HCT116 (cell line): ENCODE measurements at regions not wholly inside any gene's neighbourhood (a gene's known extent, or its start where the extent isn't known, plus 50 kb on each side); places are given as distances from the start of the nearest gene placed in this dataset.
A peak's percentile ranks its signal among the peaks of the same experiment; 100 is the strongest.

Source experiments
- ATAC-seq: fragments of 200-7000 bp; cut with Tn5 transposase; 2 replicates; pipeline ENCODE4 v1.9.1; 2020; ENCODE audit warnings: mild to moderate bottlenecking, moderate library complexity
- BruUV-seq: library from RNA; stranded (reverse); fragments of 400-500 nt; replicated peaks from 2 replicates; lab custom pipeline; 2021; lab: Mats Ljungman, UMichigan
- CTCF ChIA-PET: fragments of 300-600 bp; sonication (Branson Sonifier 250); formaldehyde crosslinking; loops from one replicate; lab custom pipeline; 2021; ENCODE audit warnings: antibody characterized with exemption; lab: Charles Lee
- POLR2A ChIA-PET: fragments of 300-600, 350-600 bp; sonication (Branson Sonifier 250); formaldehyde crosslinking; loops from one replicate; lab custom pipeline; 2021; ENCODE audit warnings: antibody characterized with exemption; lab: Charles Lee
- RAD21 ChIA-PET, 2 experiments: fragments of 300-600 bp; sonication (Branson Sonifier 250); formaldehyde crosslinking; loops; one replicate each; lab custom pipeline; 2023; ENCODE audit warnings: low total read pairs in 2 of 2; ENCODE audit not compliant: uncharacterized antibody in 2 of 2, unreplicated experiment in 2 of 2, low non-redundant PET in 1 of 2; lab: Charles Lee
- DNase-seq: peaks from one replicate; pipeline ENCODE4 v3.0.0-alpha.2; 2010; ENCODE audit warnings: low read depth, low spot score
- H2AFZ ChIP-seq: fragments of 200-600 bp; shearing (Covaris generic), sonication (generic); 2 replicates; pipeline ENCODE4 v1.6.1; 2017; ENCODE audit warnings: low read depth, mixed run types, mixed read lengths, antibody characterized with exemption, low read length; ENCODE audit not compliant: poor library complexity, severe bottlenecking
- H3K27ac ChIP-seq: 2 replicates; pipeline ENCODE4 v1.5.1; 2012; ENCODE audit warnings: low read depth, low read length
- H3K27me3 ChIP-seq: fragments of 200-600 bp; sonication (generic); 2 replicates; pipeline ENCODE4 v1.6.1; 2016; ENCODE audit warnings: mixed run types, low read length, mixed read lengths; ENCODE audit not compliant: insufficient read depth
- H3K36me3 ChIP-seq, 2 experiments: fragments of 200-500 bp in 1 of 2; fragments of 200-600 bp in 1 of 2; sonication (Bioruptor generic) in 1 of 2; sonication (generic) in 1 of 2; 2 replicates each; pipeline versions ENCODE4 v1.5.1 to v1.6.1; 2014 to 2016; ENCODE audit warnings: low read length in 2 of 2, inconsistent platforms in 1 of 2, mixed read lengths in 1 of 2, mixed run types in 1 of 2; ENCODE audit not compliant: insufficient read depth in 2 of 2, control insufficient read depth in 1 of 2
- H3K4me1 ChIP-seq, 2 experiments: fragments of 200-600 bp in 1 of 2; sonication (generic) in 1 of 2; 2 replicates each; pipeline versions ENCODE4 v1.5.1 to v1.6.1; 2012 to 2017; ENCODE audit warnings: low read length in 2 of 2, inconsistent platforms in 1 of 2, mild to moderate bottlenecking in 1 of 2, mixed read lengths in 1 of 2, mixed run types in 1 of 2, moderate library complexity in 1 of 2; ENCODE audit not compliant: insufficient read depth in 2 of 2, control insufficient read depth in 1 of 2
- H3K4me2 ChIP-seq: fragments of 200-600 bp; sonication (generic); 2 replicates; pipeline ENCODE4 v1.6.1; 2017; ENCODE audit warnings: mixed run types, low read length, mixed read lengths
- H3K4me3 ChIP-seq, 2 experiments: fragments of 200-600 bp in 1 of 2; sonication (generic) in 1 of 2; replicated peaks in 1 of 2; 2 replicates each; pipeline ENCODE4 v1.5.1; 2011 to 2016; ENCODE audit warnings: low read length in 2 of 2, control low read depth in 1 of 2, low read depth in 1 of 2, mild to moderate bottlenecking in 1 of 2, mixed read lengths in 1 of 2, mixed run types in 1 of 2
- H3K79me2 ChIP-seq: fragments of 200-600 bp; sonication (generic); 2 replicates; pipeline ENCODE4 v1.6.1; 2017; ENCODE audit warnings: mild to moderate bottlenecking, mixed run types, low read length, moderate library complexity, mixed read lengths; ENCODE audit not compliant: insufficient read depth
- H3K9ac ChIP-seq: fragments of 200-600 bp; sonication (generic); 2 replicates; pipeline ENCODE4 v1.6.1; 2016; ENCODE audit warnings: low read length, mixed read lengths
- H3K9me2 ChIP-seq: fragments of 200-600 bp; sonication (generic), shearing (Covaris generic); 2 replicates; pipeline ENCODE4 v1.6.1; 2017; ENCODE audit warnings: mixed run types, mild to moderate bottlenecking, moderate library complexity; ENCODE audit not compliant: insufficient read depth
- H3K9me3 ChIP-seq, 2 experiments: fragments of 200-500 bp in 1 of 2; fragments of 200-600 bp in 1 of 2; sonication (Bioruptor generic) in 1 of 2; sonication (generic) in 1 of 2; 2 replicates each; pipeline ENCODE4 v1.6.1; 2014 to 2017; ENCODE audit warnings: low read length in 2 of 2, mixed read lengths in 2 of 2, inconsistent platforms in 1 of 2, low read depth in 1 of 2, mild to moderate bottlenecking in 1 of 2, mixed run types in 1 of 2, moderate library complexity in 1 of 2; ENCODE audit not compliant: control insufficient read depth in 1 of 2, insufficient read depth in 1 of 2
- H4K20me1 ChIP-seq: fragments of 200-600 bp; sonication (generic), shearing (Covaris generic); 2 replicates; pipeline ENCODE4 v1.6.1; 2017; ENCODE audit warnings: mixed run types, mild to moderate bottlenecking, moderate library complexity; ENCODE audit not compliant: insufficient read depth
- ATF3 ChIP-seq: IDR thresholded peaks from 2 replicates; pipeline ENCODE4 v1.6.1; 2012
- CBX3 ChIP-seq: IDR thresholded peaks from 2 replicates; pipeline ENCODE4 v1.6.1; 2012; ENCODE audit warnings: low read depth
- CEBPB ChIP-seq: IDR thresholded peaks from 2 replicates; pipeline ENCODE4 v1.6.1; 2012; ENCODE audit warnings: low read depth
- CTCF ChIP-seq, 3 experiments: fragments of 200-600 bp in 1 of 3; sonication (generic) in 1 of 3; IDR thresholded peaks in 2 of 3; conservative IDR thresholded peaks in 1 of 3; 2 replicates each; pipeline ENCODE4 v1.5.1; 2012 to 2017; ENCODE audit warnings: low read depth in 2 of 3, low read length in 2 of 3, antibody characterized with exemption in 1 of 3, borderline replicate concordance in 1 of 3, control low read depth in 1 of 3, mild to moderate bottlenecking in 1 of 3, mixed read lengths in 1 of 3, mixed run types in 1 of 3, moderate library complexity in 1 of 3; ENCODE audit not compliant: insufficient read depth in 1 of 3
- EGR1 ChIP-seq: IDR thresholded peaks from 2 replicates; pipeline ENCODE4 v1.6.1; 2012; ENCODE audit warnings: low read depth
- EZH2 ChIP-seq: fragments of 200-600 bp; sonication (generic); IDR thresholded peaks from 2 replicates; pipeline ENCODE4 v1.6.1; 2017; ENCODE audit warnings: antibody characterized with exemption, mixed run types
- JUND ChIP-seq: IDR thresholded peaks from 2 replicates; pipeline ENCODE4 v1.6.1; 2012
- POLR2AphosphoS5 ChIP-seq: IDR thresholded peaks from 2 replicates; pipeline ENCODE4 v1.6.1; 2011; ENCODE audit warnings: mild to moderate bottlenecking, low read depth, low read length, moderate library complexity
- RAD21 ChIP-seq: IDR thresholded peaks from 2 replicates; pipeline ENCODE4 v1.6.1; 2012; ENCODE audit warnings: low read depth, mild to moderate bottlenecking
- SP1 ChIP-seq: IDR thresholded peaks from 2 replicates; pipeline ENCODE4 v1.6.1; 2012; ENCODE audit warnings: low read depth
- TCF7L2 ChIP-seq: IDR thresholded peaks from 2 replicates; pipeline ENCODE4 v1.7.0; 2011; ENCODE audit warnings: borderline replicate concordance, inconsistent platforms; ENCODE audit not compliant: insufficient read depth, insufficient read length; ENCODE audit errors: extremely low read depth
- ZBTB33 ChIP-seq: IDR thresholded peaks from 2 replicates; pipeline ENCODE4 v1.6.1; 2011; ENCODE audit warnings: mild to moderate bottlenecking, low read length, moderate library complexity; ENCODE audit not compliant: insufficient replicate concordance; ENCODE audit errors: extremely low read depth
- ZFX ChIP-seq: fragments of 450-650 bp; IDR thresholded peaks from 2 replicates; pipeline ENCODE4 v1.6.1; 2017
- ZNF274 ChIP-seq: fragments of 200-500 bp; sonication (Bioruptor generic); IDR thresholded peaks from 2 replicates; pipeline ENCODE4 v1.6.1; 2014; ENCODE audit warnings: mild to moderate bottlenecking, low read depth, low read length, inconsistent platforms
- intact Hi-C: fragments of 100-400 bp; cut with micrococcal nuclease; formaldehyde crosslinking; loops from 2 replicates; pipeline ENCODE4 v1.10.0; 2022

GRCh38 chr6:103672169-103672568, 1187.5 kb downstream of the HACE1 start:
- Histone ChIP-seq H3K4me2 (no peak overlapping the region), H3K9me2 (peaks cover 3% of the 10 kb centered on the region; the same call in 1 of the 2 replicates), H4K20me1 (no peaks in the 10 kb centered on the region), H3K27ac (no peak overlapping the region), H3K4me1 (no peaks in the 10 kb centered on the region), H2AFZ (peak overlapping the region; percentile 72), H3K36me3 (no peaks in the 10 kb centered on the region), H3K79me2 (no peaks in the 10 kb centered on the region), H3K9me3 (no peaks in the 10 kb centered on the region), H3K9ac (no peak overlapping the region), H3K27me3 (no peaks in the 10 kb centered on the region), H3K4me3 (no peak overlapping the region)
- peak; percentile 41 for TF ChIP-seq RAD21
- TF ChIP-seq EZH2, result no peak
- TF ChIP-seq CTCF (IDR thresholded peaks at IDR 0.05 in 2 of 3, conservative IDR thresholded peaks at IDR 0.05 in 1 of 3; ENCODE audit: borderline replicate concordance in 1 of 3, insufficient read depth in 1 of 3, low read depth in 2 of 3, low read length in 2 of 3), result peak in 2 of 3 experiments; percentile 40 to 42; a peak in 3 of 6 replicates
- ChIA-PET RAD21 (no interaction called here), CTCF (no interaction called here), POLR2A (no interaction called here)
- DNase-seq, result peak; percentile 16
- ATAC-seq, result peak; percentile 49; the same call in 1 of the 2 replicates
- no TSS peak for BruUV-seq
- intact Hi-C loops, result no loop called here

- no peaks in the 10 kb centered on the region for H3K36me3 ChIP-seq
- no peaks in the 10 kb centered on the region for H3K4me1 ChIP-seq
- intact Hi-C loops, result no loop called here
- no peak overlapping the region for H3K4me2 ChIP-seq
- no peak overlapping the region for H3K9ac ChIP-seq
- POLR2A ChIA-PET, result no interaction called here
- ATAC-seq (no peak), DNase-seq (no peak)
- H3K79me2 ChIP-seq, result no peaks in the 10 kb centered on the region
- RAD21 ChIA-PET, result no interaction called here
- H4K20me1 ChIP-seq, result no peaks in the 10 kb centered on the region; the same call in 1 of the 2 replicates
- no TSS peak for BruUV-seq
- no peak overlapping the region for H2AFZ ChIP-seq
- no peak overlapping the region for H3K4me3 ChIP-seq
- TF ChIP-seq TCF7L2 (no peak), CBX3 (no peak), POLR2AphosphoS5 (no peak), JUND (no peak), CEBPB (no peak), ZFX (no peak), ZBTB33 (no peak), RAD21 (no peak), EGR1 (no peak), ZNF274 (no peak), ATF3 (no peak), SP1 (no peak)
- no peaks in the 10 kb centered on the region; the same call in 1 of the 2 replicates for H3K9me2 ChIP-seq
- H3K27ac ChIP-seq, result no peak overlapping the region
- H3K27me3 ChIP-seq, result no peaks in the 10 kb centered on the region
- no peaks in the 10 kb centered on the region for H3K9me3 ChIP-seq
- CTCF ChIA-PET, result no interaction called here
Observed at GRCh38 chr6:103629613-103630012, 1230.1 kb downstream of the HACE1 start.
